IPS-NIHi11 (cell line): ENCODE measurements at regions not wholly inside any gene's neighbourhood (a gene's known extent, or its start where the extent isn't known, plus 50 kb on each side); places are given as distances from the start of the nearest gene placed in this dataset.

Experiments
- DNase-seq: peaks from one replicate; pipeline ENCODE4 v3.0.0; 2012; ENCODE audit warnings: mixed read lengths, low spot score

GRCh38 chr5:44868541-44868940 is 59.8 kb downstream of the MRPS30 start:
- DNase-seq: no peak

DNA sequence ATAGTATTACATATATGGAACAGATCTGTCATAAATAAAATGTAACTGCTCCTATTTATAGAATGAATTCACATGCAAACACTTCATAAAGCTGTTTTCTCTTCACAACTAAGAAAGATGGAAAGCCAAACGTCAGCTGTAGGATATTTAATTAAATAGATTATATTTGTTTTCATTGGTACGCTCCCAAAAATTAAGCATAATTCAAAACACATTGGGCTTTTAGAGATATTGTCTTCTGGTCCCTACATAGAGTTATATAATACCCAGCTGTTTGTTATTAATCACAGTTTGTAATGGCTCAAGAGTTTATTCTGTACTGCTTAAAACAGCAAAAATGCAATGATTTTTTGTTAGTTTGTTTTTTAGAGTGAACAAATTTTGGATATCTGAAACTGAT is 61.2 kb downstream of the MRPS30 start:
- DNase-seq: no peak

GRCh38 chr5:44870430-44870829 is 61.7 kb downstream of the MRPS30 start:
- DNase-seq: no peak

- no peak for DNase-seq
Measured at GRCh38 chr5:44871401-44871800, 62.7 kb downstream of the MRPS30 start.

GRCh38 chr5:44875661-44876605 is 67.2 kb downstream of the MRPS30 start:
- no peak for DNase-seq

DNA sequence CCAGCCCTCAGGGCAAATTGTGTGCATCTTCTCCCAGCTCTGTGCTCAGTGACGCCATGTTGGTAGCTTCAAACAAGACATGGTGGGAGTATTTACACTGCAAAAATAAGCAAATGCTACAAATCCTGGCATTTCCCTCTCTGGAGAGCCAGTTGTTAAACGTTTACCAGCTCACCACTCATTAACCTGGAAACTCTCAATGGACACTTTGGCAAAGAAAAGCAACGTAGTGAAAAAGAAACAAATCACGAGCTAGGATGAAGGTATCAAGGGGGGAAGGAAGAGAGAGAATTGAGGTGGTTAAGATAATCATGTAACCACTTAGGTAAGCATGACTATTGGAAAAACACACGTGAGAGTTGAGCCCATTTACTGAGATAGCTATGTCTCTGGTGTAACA is 72.5 kb downstream of the MRPS30 start:
- no peak for DNase-seq

DNA sequence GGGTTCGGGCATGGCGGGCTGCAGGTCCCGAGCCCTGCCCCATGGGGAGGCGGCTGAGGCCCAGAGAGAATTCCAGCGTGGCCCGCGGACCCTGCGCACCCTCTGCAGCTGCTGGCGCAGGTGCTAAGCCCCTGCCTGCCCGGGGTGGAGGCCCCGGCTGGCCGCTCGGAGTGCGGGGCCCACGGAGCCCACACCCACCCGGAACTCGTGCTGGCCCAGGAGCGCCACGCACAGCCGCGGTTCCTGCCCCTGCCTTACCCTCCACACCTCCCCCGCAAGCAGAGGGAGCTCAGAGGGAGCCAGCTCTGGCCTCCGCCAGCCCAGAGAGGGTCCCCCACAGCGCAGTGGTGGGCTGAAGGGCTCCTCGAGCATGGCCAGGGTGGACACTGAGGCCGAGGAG is 75.3 kb downstream of the MRPS30 start:
- DNase-seq: no peak

DNA sequence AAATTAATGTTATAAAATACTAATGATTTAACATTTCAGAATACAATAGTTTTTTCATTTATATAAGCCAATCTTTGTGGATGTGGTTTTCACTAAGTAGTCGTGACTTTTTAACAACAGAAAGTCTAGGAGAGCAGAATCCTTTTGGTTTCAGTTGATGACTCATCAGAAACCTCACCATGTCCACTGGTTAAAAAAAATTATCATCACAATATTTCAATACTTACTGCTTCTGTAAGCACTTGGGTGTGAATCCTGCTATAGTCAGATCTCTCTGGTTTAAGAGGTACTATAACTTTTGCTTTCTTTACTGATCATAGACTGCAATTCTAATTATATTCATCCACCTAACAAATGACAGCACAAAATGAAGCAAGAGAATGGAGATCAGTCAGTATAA is 77.2 kb downstream of the MRPS30 start:
- DNase-seq: no peak

DNA sequence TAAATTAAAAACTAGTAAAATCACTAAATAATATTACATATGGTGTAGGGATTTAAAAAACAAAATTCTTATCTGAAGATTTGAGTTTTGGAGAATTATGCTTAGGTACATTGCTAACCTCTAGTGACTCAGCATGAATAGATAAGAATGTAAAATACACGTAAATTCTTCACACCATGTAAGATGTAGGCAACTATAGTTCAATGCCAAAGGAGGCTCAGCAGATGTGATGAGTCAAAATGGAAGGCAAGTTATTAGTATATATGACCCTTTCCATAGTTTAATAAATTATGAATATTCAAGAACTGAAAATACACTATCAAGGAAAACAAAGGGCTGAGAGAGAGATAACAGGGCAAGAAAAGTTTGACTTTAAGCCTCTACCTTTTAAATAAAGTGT is 79.0 kb downstream of the MRPS30 start:
- no peak for DNase-seq

- no peak for DNase-seq
Measured at GRCh38 chr5:44888435-44888834, 79.7 kb downstream of the MRPS30 start.

DNA sequence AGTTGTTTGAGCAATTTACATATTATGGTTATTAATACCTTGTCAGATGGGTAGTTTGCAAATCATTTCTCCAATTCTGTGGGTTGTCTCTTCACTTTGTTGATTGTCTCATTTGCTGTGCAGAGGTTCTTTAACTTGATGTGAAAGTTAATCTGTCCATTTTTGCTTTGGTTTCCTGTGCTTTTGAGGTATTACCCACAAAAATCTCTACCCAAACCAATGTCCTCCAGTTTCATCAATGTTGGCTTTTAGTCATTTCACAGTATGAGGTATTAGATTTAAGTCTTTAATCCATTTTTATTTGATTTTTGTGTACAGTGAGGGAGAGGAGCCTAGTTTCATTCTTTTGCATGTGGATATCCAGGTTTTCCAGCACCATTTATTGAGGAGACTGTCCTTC is 82.4 kb downstream of the MRPS30 start:
- no peak for DNase-seq

DNA sequence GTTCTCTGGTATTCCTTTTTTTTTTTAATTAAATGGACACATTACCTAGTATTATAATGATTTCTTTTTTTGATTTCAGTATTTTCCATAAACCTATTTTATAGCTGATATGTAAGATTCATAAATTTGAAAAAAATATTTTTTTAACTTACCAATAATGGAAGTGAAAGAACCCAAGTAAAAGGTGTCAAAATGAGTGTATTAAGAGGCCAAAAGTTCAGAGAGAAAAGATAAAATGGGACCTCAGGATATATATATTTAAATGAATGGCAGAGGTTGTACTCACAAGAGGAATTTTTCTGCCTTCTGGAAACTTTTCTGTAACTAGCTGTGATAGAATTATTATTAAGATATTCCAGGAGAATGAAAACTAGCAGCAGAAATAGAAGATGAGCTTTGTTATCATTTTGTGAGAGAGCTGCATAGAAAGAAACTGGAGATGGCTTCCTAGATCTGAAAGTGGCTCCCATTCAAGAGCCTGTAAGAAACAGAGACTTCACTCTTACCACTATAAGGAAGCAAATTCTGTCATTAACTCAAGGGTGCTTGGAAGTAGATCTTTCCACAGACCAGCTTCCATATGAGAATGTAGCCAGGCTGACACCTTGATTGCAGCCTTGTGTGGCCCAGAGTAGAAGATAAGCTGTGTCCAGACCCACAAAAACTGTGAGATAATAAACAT is 91.7 kb downstream of the MRPS30 start:
- DNase-seq: no peak

DNA sequence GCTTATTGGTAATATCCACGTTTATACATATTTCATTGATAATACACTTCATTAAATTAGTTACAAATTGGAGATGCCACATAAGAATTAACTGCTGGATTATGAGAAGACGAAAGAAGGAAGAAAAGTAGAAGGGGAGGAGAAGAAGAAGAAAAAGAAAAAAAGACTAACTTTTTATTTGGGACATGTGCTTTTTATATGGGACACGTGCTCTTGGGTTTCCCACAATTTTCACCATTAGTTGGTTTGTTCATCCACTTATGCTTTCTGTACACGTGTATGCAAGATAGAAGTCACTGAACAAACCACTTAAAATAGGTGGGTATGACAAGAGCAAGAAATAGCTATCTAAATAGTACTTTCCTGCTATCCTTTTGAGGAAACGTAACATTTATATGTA is 98.6 kb downstream of the MRPS30 start:
- no peak for DNase-seq

GRCh38 chr5:44909004-44909403 is 100.3 kb downstream of the MRPS30 start:
- DNase-seq: no peak

DNA sequence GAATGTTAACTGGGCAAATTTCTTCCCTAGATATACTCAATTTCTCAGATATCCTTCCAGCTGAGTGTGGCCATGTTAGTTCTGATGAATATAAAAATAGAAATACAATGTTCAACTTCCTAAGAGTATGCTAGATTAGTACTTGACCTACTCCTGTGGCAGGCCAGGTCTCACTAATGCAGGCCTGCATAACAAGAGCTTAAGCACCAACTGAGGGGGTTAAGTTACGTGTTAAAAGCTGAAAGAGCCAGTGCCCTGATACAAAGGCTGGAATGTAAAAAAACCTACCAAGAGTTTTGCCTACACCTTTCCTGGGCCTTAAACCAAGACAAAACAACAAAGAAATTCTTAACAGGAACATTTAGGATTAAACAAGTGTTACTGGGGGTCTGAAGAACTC is 102.8 kb downstream of the MRPS30 start:
- no peak for DNase-seq

DNA sequence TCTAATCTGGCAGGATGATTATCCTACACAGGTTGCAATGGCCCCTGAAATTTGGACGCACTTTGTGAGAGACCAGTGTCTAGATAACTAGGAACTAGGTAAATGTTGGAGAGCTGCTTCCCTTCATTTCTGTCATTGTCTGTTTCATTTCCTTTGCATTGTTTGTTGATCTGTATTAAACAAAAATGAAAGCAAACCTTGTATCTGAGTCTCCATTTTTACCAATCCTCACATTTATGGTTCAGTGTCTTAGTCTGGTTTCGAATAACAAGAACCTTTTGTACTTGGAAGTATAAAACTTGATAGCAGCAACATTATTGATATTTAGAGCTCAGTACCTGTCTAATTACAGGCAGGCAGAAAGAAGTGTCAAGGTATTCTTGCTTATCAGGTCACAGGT is 105.5 kb downstream of the MRPS30 start:
- no peak for DNase-seq

- no peak for DNase-seq
Measured at GRCh38 chr5:44919560-44919959, 110.8 kb downstream of the MRPS30 start.

DNA sequence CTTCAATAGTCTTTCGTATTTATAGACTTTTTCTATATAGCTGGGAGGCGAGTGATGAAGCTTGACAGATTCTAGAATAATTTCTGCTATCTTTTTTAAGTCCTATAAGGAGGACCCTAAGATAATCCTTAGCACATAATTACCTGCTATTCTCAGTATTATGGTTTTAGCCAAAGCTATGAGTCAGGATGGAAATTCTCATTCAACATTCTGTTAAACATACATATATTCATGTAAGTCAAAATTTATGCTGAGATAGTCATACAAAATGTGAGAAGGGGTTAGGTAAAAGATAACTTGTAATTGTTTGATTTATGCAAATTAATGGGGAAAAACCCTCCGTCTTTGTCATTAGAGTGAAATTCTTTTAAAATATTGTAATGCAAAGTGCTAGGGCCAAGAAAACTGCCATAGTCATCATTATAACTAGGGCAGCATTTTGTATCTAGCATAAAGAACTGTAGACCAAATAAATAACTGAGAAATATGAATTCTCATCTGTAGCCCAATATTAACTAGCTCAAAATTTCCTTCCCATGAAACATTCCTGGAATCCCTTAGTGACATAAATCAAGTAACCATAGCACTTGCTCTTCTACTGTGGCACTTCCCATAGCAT is 118.5 kb downstream of the MRPS30 start:
- DNase-seq: no peak

GRCh38 chr5:44932922-44933585 is 124.3 kb downstream of the MRPS30 start:
- no peak for DNase-seq

DNA sequence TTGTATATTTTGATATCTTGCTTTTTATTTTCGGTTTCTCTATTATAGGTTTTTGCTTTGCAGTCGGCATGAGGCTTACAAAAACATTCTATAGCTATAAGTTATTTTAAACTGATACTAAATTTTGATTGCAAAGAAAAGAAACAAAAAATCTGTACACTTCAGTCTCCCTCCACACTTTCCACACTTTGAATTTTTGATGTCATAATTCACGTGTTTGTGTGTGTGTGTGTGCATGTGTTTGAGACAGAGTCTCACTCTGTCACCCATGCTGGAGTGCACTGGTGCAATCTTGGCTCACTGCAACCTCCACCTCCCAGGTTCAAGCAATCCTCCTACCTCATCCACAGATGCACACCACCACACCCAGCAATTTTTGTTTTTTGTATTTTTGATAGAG is 124.9 kb downstream of the MRPS30 start:
- DNase-seq: no peak

DNA sequence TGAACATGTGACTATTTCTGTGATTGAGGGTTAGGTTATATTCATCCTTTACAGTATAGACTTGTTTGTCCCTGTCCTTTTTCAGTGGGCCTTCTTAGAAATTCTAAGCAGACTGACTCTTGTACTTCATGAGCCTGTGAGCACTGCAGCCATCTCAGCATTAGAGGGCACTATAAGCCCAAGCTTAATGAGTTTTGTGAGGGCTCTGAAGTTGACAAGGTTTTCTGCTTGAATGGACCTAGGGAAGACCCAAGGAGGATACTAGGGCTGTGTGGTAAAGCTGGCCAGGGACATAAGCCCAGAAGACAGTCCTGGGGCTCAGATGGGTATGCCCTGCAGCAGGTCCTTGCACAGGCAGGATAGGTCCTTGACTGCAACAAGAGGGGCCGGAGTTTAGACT is 126.5 kb downstream of the MRPS30 start:
- DNase-seq: peak; percentile 35

- DNase-seq: no peak
Measured at GRCh38 chr5:44935871-44936270, 127.1 kb downstream of the MRPS30 start.
